ENCODE measurements at regions not wholly inside any gene's neighbourhood (a gene's known extent, or its start where the extent isn't known, plus 50 kb on each side); places are given as distances from the start of the nearest gene placed in this dataset.

- no peak for DNase-seq
These were observed 310.2 kb upstream of the SGK1 start for GRCh38 chr6:134628154-134628553.

GRCh38 chr6:134627707-134628106 is 309.8 kb upstream of the SGK1 start:
- no peak overlapping the region for H3K27ac Mint-ChIP-seq
- DNase-seq: no peak
- H3K4me3 Mint-ChIP-seq: no peak overlapping the region
- peaks cover 3% of the 10 kb centered on the region for H3K27me3 Mint-ChIP-seq (ENCODE audit: low read depth, poor library complexity)
- no peaks in the 10 kb centered on the region for H3K36me3 Mint-ChIP-seq (ENCODE audit: low read depth)
- no peaks in the 10 kb centered on the region for H3K9me3 Mint-ChIP-seq
- H3K4me1 Mint-ChIP-seq: peaks cover 4% of the 10 kb centered on the region
- no peak for TF ChIP-seq CTCF (IDR thresholded peaks at IDR 0.05)

More at GRCh38 chr6:134628154-134628553, 310.2 kb upstream of the SGK1 start:
- Mint-ChIP-seq H3K9me3 (peaks cover 4% of the 10 kb centered on the region), H3K27me3 (ENCODE audit: low read depth, poor library complexity) (peaks cover 3% of the 10 kb centered on the region), H3K27ac (no peak overlapping the region), H3K36me3 (ENCODE audit: low read depth) (no peaks in the 10 kb centered on the region), H3K4me1 (peaks cover 4% of the 10 kb centered on the region), H3K4me3 (no peak overlapping the region)
- TF ChIP-seq CTCF (IDR thresholded peaks at IDR 0.05): no peak

DNA sequence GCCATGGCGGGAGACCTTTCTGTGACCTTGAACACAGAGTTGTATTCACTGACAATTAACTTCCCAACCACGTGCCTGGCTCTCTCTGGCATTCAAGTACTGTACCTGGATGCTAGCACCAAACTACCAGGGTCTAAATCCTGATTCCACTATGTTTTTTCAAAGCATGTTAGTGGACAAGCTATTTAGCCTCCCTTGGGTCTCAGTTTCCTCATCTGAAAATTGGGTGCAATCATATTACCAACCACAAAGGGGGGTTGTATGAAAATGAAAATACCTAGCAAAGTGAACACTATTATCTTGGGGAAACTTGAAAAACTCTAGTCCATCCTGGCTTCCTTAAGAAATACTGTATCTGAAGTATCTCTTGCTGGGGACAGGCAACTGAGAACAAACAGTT is 308.7 kb upstream of the SGK1 start:
- no peaks in the 10 kb centered on the region for H3K36me3 Mint-ChIP-seq (ENCODE audit: low read depth)
- peaks cover 3% of the 10 kb centered on the region for H3K27me3 Mint-ChIP-seq (ENCODE audit: low read depth, poor library complexity)
- H3K4me1 Mint-ChIP-seq: peaks cover 4% of the 10 kb centered on the region
- no peak for TF ChIP-seq CTCF (IDR thresholded peaks at IDR 0.05)
- H3K27ac Mint-ChIP-seq: no peak overlapping the region
- no peaks in the 10 kb centered on the region for H3K9me3 Mint-ChIP-seq
- DNase-seq: no peak
- H3K4me3 Mint-ChIP-seq: no peak overlapping the region

DNA sequence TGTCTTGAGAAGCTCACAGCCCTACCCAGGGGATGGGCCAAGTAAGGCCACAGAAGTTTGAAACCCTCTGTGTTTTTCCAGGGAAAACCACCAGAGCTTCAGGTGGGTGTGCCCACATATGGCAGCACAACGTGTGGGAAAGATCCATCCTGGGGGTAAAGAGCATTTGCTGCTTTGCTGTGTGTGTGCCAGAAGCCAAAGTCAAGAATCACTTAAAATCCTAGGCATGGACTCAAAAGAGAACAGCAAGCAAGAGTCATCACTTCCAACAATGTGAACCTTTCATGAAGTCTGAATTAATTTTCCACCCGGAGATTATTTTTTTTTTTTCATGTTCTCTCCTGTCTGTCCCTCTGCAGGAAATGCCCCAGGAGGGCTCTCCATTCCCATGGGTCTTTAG is 308.2 kb upstream of the SGK1 start:
- peaks cover 7% of the 10 kb centered on the region for H3K27me3 Mint-ChIP-seq (ENCODE audit: low read depth, poor library complexity)
- no peak for TF ChIP-seq CTCF (IDR thresholded peaks at IDR 0.05)
- no peaks in the 10 kb centered on the region for H3K9me3 Mint-ChIP-seq
- no peak overlapping the region for H3K27ac Mint-ChIP-seq
- no peak for DNase-seq
- no peak overlapping the region for H3K4me3 Mint-ChIP-seq
- no peaks in the 10 kb centered on the region for H3K36me3 Mint-ChIP-seq (ENCODE audit: low read depth)
- peaks cover 4% of the 10 kb centered on the region for H3K4me1 Mint-ChIP-seq

GRCh38 chr6:134624781-134625180 is 306.9 kb upstream of the SGK1 start:
- Mint-ChIP-seq H3K27me3 (ENCODE audit: low read depth, poor library complexity) (peaks cover 3% of the 10 kb centered on the region), H3K4me3 (no peak overlapping the region), H3K36me3 (ENCODE audit: low read depth) (no peaks in the 10 kb centered on the region), H3K9me3 (no peaks in the 10 kb centered on the region), H3K27ac (no peak overlapping the region), H3K4me1 (peaks cover 4% of the 10 kb centered on the region)
- DNase-seq: no peak
- no peak for TF ChIP-seq CTCF (IDR thresholded peaks at IDR 0.05)

DNA sequence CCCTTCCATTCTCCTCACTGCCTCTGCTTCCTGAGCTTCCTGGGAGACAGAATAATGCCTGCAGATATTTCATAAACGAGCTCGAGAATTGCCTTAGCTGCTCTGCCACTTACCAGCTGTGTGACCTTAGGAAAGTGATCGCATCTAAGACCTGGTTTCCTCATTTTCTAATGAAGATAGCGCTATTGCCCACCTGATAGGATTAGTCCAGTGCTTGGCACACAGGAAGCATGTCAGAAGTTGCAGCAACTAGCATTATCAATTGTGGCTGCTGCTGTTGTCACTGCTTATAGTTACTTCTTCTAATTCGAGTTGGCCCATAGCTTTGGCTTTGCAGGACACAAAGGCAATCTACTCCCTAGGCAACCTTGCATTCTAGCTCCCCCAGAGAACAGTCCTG is 305.5 kb upstream of the SGK1 start:
- no peak overlapping the region for H3K27ac Mint-ChIP-seq
- H3K4me1 Mint-ChIP-seq: no peaks in the 10 kb centered on the region
- H3K27me3 Mint-ChIP-seq (ENCODE audit: low read depth, poor library complexity): peaks cover 3% of the 10 kb centered on the region
- no peaks in the 10 kb centered on the region for H3K9me3 Mint-ChIP-seq
- no peaks in the 10 kb centered on the region for H3K36me3 Mint-ChIP-seq (ENCODE audit: low read depth)
- TF ChIP-seq CTCF (IDR thresholded peaks at IDR 0.05): no peak
- H3K4me3 Mint-ChIP-seq: no peak overlapping the region
- no peak for DNase-seq
